GM19025 (cell line): ENCODE measurements at regions not wholly inside any gene's neighbourhood (a gene's known extent, or its start where the extent isn't known, plus 50 kb on each side); places are given as distances from the start of the nearest gene placed in this dataset.

Source experiments
- ATAC-seq: cut with Tn5 transposase; IDR thresholded peaks from one replicate; pipeline ENCODE4 v1.9.1; 2021; ENCODE audit warnings: mild to moderate bottlenecking, low read depth, moderate library complexity; ENCODE audit not compliant: unreplicated experiment

DNA sequence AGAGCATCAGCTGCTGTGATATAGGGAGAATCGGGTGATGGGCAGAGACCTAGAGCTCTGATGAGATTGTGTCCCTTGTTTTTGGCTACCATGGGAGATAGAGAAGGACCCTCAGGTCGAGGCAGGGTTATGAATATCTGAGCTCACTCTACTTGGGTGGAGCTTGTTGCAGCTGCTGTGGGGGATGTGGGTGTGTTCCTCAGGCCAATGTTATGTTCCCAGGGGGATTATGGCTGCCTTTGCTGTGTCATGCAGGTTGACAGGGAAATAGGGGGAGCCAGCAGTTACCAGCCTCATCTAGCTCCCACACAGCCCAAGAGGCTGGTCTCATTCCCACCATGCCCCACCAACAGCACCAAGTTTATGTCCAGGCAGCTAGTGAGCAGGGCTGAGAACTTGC, 131.5 kb downstream of the TRIM42 start:
- ATAC-seq = no peak

DNA sequence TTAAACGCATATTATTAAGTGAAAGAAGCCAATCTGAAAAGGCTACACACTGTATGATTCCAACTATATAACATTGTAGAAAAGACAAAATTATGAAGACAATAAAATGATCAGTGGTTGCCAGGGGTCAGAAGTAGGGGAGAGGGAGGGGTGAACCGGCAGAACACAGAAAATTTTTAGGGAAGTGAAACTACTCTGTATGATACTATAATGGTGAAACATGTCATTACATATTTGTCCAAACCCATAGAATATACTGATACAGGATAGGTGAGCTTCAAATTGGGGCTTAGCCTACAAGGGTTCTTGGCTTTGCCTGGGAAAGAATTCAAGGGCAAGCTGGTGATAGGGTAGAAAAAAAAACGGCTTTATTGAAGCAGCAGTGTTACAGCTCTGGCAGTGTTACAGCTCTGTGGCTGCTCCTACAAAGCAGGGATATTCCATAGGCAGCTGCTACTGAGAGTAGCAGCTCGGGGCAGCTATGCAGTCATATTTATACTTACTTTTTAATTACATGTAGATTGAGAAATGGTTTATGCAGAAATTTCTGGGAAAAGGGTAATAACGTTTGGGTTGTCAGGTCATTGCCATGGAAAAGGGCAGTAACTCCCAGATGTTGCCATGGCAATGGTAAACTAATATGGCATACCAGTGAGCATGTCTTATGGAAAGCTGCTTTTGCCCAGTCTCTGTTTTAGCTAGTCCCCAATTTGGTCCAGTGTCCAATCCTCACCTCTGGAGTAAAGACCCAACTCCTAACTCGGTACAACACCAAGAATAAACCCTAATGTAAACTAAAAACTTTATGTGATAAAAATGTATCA, 125.1 kb upstream of the SLC25A36 start:
- no peak for ATAC-seq

DNA sequence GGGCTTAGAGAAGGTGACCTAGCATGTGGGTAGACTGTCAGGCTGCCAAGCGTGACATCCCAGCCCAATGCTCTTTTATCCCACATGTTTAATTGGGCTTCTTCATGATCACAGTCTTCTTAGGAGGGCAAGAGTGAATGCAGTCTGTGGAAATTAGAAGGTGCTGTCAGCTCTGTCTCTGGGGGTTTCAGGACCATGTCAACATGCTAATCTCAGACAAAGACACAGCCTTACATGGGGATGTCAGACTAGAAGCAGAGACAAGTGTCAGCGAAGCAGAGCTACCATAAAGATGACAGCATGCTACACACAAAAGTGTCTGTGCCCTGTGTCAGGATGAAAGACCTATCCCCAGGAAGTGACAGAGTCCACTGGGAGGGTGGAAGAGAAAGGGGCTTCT, 120.1 kb upstream of the SLC25A36 start:
- ATAC-seq = no peak

DNA sequence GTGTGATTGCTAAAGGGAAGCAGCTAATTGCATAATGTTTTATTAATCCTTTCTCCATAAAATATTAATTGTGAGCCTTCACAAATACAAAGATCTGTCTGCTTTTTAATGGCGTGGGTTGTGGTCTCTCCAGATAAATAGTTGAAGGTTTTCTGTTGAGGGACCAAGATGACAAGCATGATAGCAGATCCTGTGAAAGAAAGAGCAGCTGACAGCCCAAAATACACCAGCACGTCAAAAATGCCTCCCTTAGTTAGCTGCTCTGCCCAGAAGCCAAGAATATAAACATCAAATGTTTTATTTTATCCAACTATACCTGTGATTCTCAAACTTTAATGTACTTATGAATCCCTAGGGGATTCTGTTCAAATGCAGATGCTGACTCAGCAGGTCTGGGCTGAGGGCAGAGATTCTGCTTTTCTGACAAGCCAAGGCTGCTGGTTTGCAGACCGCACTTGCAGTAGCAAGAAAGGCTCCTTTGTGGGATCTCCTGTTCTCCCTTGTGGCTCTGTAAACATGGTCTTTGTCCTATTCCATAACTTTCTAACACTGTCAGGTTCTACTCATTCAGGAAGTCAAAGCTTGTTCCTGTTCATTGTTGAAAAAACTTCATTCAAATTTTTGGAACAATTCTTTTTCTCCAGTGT, 119.1 kb upstream of the SLC25A36 start:
- ATAC-seq = no peak

DNA sequence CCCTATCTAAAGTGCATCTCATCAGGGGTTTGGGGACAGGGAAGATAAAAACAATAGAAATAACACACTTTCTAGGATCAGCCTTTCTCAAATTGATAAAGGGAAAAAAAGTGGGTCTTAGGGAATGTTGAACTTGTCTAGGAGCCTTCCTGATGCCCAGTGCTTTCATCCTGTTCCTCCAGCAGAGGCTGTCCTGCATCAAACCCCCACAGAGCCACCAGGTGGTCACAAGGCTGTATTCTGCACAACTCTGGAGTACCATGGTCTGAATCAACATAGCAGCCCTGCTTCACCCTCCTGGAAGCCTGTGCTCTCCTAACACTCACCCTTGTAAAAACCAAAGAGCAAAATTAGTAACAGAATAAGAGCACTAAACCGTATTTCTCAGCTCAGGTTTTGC, 118.5 kb upstream of the SLC25A36 start:
- no peak for ATAC-seq

DNA sequence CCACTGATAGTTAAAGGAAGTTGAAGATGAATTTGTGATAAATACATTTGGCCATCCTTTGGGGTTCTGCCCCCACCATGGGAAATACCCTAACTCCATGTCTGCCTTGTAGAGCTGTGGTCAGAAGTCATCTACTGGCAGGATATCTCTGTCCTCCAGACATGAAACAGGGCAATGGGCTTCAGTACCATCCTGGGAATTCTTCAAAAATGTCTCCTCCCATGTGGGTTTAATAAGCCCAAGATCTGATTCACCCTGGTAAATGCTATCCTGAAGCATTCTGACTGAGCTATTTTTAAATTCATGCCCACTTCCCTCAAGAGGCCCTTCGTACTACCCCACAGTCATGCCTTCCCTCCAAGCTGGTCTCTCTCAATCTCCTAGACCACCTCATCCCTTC, 113.7 kb upstream of the SLC25A36 start:
- no peak for ATAC-seq

DNA sequence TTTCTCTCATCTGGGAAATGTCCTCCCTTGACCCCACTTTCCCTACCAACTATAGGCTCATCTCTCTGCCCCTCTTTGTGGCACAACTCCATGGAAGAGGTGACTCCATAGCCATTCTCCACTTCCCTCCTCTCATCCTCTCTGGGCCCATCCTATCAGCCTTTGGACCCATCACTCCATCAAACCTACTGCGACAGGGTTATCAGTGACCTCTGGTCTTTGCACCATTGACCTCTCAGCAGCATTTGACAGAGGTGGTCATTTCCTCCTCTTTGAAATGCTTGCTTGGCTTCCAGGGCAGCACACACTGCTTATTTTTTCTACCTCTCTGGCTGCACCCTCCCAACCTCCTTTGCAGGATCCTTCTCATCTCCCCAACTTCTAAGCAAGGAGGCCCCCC, 113.1 kb upstream of the SLC25A36 start:
- no peak for ATAC-seq

DNA sequence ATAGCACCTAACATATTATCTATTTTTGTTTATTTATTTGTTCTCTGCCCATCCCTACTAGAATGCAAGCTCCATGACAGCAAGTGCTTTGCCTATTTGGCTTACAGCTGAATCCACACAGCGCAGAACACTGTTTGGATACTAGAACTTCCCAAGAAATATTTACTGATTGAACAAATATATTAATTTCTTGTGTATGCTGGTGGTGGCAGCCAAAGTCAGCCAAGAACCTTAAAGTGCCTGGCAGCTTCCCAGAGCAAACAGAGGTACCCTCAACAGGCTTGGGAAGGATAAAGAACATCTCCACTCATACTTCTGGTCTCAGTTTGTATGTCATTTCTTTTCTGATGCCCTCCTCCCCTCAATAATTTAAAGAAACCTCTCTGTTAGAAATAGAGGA, 111.8 kb upstream of the SLC25A36 start:
- ATAC-seq = no peak

DNA sequence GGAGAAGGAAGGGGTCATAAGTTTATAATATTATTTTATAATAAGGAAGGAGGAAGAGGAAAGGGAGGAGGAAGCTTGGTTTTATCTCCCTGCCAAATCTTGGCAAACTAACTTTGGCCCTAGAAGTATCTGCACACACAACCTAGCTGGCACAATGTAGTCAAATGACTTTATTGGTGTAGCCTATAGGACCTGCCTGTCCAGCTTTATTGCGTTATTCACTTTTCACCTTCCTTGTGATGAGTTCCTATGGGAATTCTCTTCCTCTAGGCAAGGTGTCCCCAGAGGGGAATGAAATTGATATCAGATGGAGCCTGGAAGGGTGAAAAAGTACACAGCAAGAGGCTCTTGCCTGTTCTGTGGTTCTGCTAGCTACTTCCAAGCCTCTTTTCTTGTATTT, 111.2 kb upstream of the SLC25A36 start:
- no peak for ATAC-seq

DNA sequence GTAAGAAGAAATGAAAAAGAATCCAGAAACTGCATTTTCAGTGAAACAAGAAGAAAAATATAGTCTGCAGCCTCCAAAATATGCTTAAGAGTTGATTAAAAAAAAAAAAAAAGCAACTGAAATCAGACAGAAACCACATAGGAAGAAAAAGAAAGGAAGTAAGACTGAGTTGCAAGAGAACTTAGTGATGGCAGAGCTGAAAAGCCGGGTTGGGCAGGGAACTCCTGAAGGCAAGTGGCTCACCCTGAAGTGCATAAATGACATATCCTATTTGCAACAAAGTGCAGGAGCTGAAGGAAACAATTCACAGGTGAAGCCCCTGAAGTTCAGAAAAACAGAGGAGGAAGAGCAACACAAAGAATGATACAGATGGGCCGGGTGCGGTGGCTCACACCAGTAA, 108.8 kb upstream of the SLC25A36 start:
- no peak for ATAC-seq

DNA sequence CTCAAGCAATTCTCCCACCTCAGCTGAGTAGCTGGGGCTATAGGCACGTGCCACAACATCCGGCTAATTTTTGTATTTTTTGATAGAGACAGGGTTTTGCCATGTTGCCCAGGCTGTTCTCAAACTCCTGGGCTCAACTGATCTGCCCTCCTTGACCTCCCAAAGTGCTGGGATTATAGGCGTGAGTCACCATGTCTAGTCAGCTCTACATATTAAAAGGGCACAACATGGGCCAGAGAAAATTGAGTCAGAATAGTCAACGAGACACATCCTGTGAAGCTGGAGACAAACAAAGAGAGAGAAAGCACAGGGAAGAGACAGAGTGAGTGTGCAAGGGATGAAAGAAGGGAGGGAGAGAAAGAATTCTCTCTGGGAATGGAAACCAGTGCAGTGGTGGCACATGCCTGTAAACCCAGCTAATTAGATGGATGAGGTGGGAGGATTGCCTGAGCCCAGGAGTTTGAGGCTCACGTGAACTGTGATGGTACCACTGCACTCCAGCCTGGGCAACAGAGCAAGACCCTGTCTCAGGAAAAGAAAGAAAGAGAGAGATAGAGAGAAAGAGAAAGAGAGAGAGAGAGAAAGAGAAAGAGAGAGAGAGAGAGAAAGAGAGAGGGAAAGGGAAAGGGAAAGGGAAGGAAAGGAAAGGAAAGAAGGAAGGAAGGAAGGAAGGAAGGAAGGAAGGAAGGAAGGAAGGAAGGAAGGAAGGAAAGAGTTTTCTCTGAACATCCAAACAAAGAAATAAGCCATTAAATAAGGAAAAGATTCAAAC, 107.2 kb upstream of the SLC25A36 start:
- no peak for ATAC-seq

DNA sequence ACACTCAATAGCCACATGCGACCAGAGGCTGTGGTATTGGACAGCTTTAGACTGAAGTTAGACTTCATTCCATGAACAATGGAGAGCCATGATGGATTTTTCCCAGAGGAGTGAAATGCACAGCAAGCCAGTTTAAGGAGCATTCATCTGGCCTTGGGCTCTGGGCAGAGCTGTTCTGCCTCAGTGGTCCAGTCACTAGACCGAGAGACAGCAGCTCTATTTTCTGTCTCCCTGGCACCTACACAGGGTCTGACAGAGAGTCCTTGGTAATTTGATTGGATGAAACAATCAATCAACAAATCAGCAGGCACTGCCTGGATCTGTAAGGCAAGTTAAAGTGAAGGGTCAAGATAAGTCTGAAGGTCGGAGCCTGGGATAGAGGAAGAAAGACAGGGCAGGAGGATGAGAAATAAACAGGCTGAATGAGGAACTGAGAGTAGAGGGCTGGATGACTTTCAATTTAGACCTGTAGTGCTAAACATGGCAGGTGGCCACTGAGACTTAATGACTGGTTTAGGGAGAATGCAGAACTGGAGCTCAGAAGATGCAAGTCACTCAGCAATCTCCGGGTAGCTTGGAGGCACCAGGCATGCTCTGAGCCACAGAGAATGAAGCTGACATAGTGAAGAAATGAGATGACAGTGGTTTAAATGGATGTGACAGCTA, 98.5 kb upstream of the SLC25A36 start:
- ATAC-seq = peak; percentile 93

DNA sequence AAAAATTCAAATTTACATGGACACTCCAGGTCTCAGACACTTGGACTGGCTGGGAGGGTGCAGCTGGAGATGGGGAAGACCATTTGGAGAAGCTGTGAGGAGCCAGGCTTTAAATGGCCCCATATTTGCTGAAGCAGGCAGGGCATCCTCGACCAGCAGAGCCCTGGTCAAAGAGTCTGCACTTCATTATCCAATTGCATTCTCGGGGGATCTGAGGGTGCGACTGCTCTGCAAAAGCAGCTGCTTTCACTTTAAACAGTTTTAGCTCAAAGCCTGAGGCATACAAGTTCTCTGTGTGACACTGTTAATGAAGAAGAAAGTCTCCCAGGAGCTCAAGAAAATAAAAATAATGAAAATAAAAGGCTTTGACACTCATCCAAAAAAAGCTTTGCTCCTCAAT, 98.0 kb upstream of the SLC25A36 start:
- ATAC-seq = no peak

DNA sequence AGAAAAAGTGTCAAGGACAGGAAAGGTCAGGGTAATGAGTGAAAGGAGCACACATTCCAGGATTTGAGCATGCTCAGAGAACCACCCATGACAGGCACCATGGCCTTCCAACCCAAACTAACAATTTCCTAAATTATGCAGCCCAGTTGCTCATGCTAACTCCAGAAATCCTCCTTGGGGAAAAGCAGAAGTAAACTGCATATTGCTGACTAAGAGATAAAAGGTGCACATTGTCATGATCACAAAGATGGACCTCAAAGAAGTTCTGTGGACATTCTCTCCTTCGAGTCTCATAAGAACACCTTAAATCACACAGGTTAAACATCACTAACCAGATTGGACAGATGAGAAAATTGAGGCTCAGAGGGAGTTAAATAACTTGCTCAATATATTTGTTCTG, 97.6 kb upstream of the SLC25A36 start:
- no peak for ATAC-seq

DNA sequence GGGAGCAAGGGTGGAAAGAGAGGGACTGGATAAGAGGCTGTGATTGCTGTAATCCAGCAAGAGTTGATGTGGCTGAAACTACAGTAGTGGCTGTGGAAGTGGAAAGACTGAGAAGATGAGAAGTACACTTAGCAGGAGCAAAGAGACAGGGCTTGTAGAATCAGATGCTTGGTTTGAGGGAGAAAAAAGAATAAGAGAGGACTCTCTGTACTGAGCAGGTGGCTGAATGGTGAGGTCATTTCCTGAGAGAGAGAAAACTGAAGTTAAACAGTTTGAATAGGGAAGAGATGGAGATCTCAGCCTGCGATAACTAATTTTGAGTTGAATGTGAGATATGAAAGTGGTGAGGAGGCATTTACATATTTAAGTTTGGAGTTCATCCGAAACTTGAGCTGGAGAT, 95.8 kb upstream of the SLC25A36 start:
- no peak for ATAC-seq

DNA sequence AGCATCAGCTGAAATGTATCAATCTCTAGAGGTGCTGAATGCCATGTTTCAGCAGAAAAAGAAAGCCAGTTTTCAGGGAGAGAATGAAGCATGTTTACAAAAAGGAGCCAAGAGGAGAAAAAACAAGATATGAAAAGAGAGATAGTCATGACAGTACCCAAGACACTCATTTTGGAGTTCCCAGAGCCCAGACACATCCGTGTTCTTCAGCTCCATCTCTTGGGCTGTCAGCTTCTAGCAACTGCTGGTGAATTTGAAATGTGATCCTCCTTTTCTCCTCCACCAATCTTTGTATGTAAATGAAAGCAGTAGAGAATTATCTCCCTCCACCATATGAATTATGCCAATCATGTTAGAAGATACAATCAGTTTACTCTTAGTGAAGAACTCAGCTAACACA, 93.0 kb upstream of the SLC25A36 start:
- ATAC-seq = no peak

DNA sequence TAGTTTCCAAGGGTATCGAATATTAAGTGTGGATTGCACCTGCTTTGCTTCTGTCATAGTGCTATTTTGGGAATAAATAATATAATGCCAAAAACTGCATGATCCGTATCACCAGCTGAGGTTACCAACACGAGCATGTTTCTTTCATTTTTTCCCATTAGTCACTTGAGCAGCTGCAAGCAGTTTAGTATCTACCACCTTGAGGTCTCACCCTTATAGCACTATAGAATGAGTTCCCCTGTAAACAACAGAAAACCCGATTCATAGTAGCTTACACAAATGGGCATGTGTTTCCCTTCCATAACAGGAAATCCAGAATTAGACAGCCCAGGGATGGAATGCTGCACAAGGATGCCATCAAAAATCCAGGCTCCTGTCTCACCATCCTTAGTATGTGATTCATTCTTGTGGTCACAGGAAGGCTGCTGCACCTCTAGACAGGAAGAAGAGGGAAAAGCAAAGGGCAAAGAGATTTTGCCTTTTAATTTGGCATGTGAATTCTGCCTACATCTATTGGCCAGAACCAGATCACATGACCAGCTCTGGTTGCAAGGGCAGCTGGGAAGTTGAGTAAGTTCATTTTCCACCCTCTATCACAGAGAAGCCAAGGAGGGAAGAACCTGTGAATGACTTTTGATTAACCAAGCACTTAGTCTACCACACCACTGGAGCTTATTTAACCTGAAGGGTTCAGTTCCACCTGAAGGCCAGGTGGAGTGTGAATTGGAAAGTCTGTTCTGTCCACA, 91.3 kb upstream of the SLC25A36 start:
- no peak for ATAC-seq

DNA sequence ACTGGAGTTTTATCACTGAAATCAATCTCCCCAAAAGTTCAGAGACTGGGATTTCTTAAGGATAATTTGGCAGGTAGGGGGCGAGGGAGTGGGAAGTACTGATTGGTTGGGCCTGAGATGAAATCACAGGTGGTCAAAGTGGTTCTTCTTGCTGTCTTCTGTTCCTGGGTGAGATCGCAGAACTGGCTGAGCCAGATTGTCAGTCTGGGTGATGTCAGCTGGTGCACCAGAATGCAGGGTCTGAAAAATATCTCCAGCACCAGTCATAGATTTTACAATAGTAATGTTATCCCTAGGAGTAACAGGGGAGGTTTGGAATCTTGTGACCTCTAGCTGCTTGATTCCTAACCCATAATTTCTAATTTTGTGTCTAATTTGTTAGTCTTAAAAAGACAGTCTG, 86.7 kb upstream of the SLC25A36 start:
- ATAC-seq = no peak

DNA sequence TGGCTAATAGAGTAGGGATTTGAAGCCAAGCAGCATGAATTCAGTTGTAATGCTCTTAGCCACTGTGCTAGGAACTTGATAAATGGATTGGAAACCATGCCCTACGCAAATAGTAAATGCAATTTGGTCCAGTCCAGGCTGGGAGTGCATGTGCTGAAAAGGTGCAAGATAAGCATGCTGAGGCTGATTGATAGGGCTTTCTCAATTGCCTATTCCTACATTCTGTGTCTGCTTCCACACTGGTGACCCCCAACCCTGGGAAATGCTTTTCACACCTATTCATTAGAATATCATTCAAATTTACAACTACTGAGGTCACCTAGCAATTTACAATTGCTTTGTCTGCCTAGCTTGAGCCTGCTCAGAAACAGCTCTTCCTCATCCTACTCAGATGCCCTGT, 84.7 kb upstream of the SLC25A36 start:
- no peak for ATAC-seq

DNA sequence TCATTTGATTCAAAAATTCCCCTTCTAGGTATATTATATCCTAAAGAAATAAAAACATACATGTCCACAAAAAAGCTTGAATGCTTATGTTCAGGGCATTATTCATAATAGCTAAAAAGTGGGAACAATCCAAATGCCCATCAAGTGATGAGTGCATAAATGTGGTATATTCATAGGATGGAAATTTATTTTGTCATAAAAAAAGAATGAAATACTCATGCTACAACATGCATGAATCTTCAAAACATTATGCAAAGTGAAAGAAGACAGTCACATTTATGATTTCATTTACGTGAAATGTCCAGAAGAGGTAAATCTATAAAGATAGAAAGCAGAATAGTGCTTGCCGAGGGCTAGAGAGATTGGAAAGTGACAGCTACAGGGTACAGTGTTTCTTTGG, 83.6 kb upstream of the SLC25A36 start:
- no peak for ATAC-seq
